LNCAP (cell line): ENCODE measurements at regions not wholly inside any gene's neighbourhood (a gene's known extent, or its start where the extent isn't known, plus 50 kb on each side); places are given as distances from the start of the nearest gene placed in this dataset.

ENCODE experiments used
- TF ChIP-seq, protein P1 (sequence below): fragments of 450-650 bp; IDR thresholded peaks from 2 replicates; pipeline ENCODE4 v1.5.1; 2017; ENCODE audit warnings: mild to moderate bottlenecking

DNA sequence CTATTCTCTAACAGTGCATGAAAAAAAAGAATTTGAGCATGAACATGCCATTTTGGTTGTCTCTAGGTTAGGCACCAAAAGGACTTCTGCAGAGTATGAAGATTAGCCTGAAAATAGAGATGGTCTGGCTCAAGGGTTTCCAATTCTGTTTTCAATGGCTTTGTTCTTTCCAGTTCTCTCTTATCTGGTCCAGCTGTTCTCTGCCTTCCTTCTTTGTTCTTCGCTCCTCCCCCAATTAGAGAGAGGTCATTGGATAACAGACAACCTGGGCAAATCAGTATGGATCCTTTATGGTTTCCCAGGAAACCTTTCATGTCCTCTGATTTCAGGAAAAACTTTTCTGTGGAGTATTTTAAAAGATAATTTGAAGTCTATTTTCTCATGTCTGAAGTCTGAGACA, 623.4 kb downstream of the PCDH17 start:
- TF ChIP-seq, protein P1, sequence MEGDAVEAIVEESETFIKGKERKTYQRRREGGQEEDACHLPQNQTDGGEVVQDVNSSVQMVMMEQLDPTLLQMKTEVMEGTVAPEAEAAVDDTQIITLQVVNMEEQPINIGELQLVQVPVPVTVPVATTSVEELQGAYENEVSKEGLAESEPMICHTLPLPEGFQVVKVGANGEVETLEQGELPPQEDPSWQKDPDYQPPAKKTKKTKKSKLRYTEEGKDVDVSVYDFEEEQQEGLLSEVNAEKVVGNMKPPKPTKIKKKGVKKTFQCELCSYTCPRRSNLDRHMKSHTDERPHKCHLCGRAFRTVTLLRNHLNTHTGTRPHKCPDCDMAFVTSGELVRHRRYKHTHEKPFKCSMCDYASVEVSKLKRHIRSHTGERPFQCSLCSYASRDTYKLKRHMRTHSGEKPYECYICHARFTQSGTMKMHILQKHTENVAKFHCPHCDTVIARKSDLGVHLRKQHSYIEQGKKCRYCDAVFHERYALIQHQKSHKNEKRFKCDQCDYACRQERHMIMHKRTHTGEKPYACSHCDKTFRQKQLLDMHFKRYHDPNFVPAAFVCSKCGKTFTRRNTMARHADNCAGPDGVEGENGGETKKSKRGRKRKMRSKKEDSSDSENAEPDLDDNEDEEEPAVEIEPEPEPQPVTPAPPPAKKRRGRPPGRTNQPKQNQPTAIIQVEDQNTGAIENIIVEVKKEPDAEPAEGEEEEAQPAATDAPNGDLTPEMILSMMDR: no peak

DNA sequence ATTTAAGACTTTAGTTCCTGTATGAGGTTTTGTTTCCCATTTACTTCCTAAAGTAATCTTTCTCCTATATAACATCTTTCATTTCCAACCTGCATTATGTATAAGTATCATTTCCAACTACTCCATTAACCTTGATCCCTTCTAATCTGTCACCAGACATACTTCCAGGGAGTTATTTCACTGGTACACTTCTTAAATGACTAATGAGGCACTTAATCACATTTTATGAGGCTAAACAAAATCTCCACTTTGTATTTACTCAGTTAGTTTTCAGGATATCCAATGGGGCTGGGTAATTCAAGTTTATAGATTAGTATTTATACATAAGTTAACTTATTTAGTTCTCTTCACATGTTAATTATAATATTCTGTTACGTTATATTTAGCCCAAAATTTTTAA, 634.7 kb downstream of the PCDH17 start:
- TF ChIP-seq, protein P1: no peak

DNA sequence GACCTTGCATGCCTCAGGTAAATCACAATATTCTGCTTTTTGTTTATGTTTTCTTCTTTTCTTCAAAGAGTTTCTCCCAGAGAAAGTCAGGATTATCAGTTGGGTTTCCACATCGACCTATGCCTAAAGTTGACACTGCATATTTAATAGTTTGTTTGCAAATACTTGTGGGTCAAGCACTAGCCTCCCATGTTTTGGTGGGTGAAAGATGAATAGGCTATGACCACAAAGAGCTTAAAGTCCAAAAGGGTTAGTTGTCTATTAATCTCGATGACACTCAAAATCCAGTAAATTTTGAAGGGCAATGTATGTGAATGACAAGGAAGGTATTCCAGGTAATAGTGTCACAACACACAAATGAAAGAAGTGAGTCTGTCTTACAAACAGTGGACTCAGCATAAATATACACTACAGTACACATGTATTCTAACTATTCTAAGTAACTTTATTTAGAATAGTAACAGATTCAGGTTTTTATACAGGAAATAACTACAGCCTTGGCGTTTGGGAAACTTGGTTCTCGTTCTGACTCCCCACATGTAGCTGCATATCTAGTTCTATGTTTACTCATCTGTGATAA, 667.1 kb downstream of the PCDH17 start:
- TF ChIP-seq, protein P1: no peak

DNA sequence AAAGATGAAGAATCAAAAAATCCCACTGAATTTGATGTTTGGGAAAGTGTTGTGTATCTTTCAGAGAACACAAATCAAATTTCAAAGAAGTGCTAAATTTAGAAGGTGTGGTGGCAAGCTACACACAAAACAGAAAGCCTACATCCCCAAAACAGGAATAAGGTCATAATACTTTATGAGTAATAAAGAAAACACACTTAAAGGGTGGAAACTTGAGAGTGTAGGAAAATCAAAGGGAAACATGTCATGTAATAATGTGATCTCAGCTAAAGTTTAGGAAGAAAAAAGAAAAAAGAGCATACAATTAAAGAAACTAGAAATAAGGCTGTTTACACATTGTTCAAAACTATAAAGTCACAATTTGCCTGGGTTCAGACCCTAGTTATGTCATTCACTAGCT, 668.7 kb downstream of the PCDH17 start:
- TF ChIP-seq, protein P1: no peak

DNA sequence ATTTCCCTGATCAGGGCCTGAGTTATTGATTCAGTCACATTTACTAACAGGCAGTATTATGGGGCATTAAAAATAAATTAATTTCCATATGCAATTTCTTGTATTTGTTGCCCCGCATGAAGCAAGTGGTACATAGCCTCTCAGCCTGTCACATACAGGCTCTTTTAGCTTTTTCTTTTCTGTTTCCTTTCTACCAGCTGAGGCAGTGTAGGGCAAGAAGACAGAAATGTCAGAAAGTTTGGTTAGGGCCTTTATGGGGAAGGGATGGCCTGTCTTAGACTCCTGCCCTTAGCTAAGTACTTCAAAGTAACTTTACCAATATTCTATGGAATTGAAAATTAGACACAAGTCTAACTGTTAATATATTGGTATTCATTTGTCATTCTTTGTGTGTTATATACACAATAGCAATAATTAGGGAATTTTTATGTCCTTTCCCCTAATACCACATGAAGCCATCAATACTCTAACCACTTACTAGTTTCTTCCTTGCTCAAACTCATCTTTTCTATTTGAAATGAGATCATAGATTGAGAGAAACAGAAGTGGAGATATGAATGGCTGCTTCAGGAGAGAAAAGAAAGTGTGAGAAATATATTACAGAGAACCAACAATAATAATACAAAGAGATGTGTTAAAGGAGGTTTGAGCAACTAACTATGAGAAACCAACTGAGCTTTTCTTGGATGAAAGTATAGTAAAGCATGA, 669.6 kb downstream of the PCDH17 start:
- TF ChIP-seq, protein P1: no peak

DNA sequence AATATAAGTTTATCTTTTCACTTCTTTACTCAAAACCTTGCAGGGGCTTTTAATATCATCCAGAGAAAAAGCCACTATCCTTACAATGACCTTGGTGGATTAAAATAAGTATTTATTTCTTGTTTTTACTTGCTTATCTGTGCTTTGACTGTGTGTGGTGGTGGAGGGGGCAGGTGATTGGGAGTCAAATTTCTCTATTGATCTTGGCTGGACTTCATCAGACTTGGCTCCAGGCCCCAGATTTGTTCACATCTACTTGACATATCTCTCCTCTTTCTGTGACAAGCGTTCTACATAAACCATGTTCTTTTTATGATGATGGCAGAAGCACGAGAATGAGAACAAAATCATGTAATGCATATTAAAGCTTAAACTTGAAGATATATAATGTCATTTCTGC, 670.8 kb downstream of the PCDH17 start:
- TF ChIP-seq, protein P1: no peak

DNA sequence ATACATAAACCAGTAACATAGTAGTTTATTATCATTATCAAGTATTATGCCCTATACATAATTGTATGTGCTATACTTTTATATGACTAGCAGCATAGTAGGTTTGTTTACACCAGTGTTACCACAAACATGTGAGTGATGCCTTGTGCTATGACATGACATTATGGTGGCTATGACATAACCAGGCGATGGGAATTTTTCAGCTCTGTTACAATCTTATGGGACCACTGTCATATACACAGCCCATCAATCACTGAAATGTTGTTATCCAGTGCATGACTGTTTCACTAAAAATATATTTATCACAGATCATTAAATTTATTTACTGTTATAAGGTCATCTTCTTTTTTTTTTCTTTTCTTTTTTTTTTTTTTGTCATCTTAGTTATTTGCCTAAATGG, 674.5 kb downstream of the PCDH17 start:
- TF ChIP-seq, protein P1: no peak
